IMR-90 (cell line): ENCODE measurements at regions not wholly inside any gene's neighbourhood (a gene's known extent, or its start where the extent isn't known, plus 50 kb on each side); places are given as distances from the start of the nearest gene placed in this dataset.

Source experiments
- ATAC-seq: fragments of 200-7000 bp; cut with Tn5 transposase; 2 replicates; pipeline ENCODE4 v1.9.1; 2020; ENCODE audit warnings: low read depth, mild to moderate bottlenecking, moderate library complexity
- BruUV-seq: library from RNA; stranded (reverse); fragments of 400-500 nt; replicated peaks from 2 replicates; lab custom pipeline; 2021; lab: Mats Ljungman, UMichigan
- CTCF ChIA-PET: fragments of 300-600 bp; formaldehyde crosslinking; extraction: SDS; loops from one replicate; lab custom pipeline; 2021; ENCODE audit warnings: antibody characterized with exemption; lab: Yijun Ruan, JAX
- POLR2A ChIA-PET: fragments of 300-600 bp; sonication (Branson Sonifier 250); formaldehyde crosslinking; loops from one replicate; lab custom pipeline; 2022; ENCODE audit warnings: antibody characterized with exemption; ENCODE audit not compliant: unreplicated experiment; lab: Charles Lee
- DNase-seq: peaks from one replicate; pipeline ENCODE4 v3.0.0; 2013
- H2AFZ ChIP-seq: replicated peaks from 2 replicates; pipeline ENCODE3; 2013; ENCODE audit warnings: low read length, mild to moderate bottlenecking; ENCODE audit not compliant: poor library complexity
- H2AK5ac ChIP-seq: 2 replicates; pipeline ENCODE4 v1.6.1; 2013; ENCODE audit warnings: low read depth, low read length, inconsistent platforms
- H2AK9ac ChIP-seq: replicated peaks from 2 replicates; pipeline ENCODE3; 2013; ENCODE audit warnings: mild to moderate bottlenecking, low read depth, low read length, moderate library complexity; ENCODE audit not compliant: poor library complexity
- H2BK120ac ChIP-seq: 2 replicates; pipeline ENCODE4 v1.6.1; 2013; ENCODE audit warnings: low read depth, low read length, inconsistent platforms
- H2BK15ac ChIP-seq: 3 replicates; pipeline ENCODE4 v1.6.1; 2013; ENCODE audit warnings: low read depth, low read length, inconsistent platforms
- H2BK20ac ChIP-seq: 2 replicates; pipeline ENCODE4 v1.6.1; 2013; ENCODE audit warnings: low read depth, mild to moderate bottlenecking, inconsistent platforms, low read length, moderate library complexity
- H2BK5ac ChIP-seq: 2 replicates; pipeline ENCODE4 v1.6.1; 2013; ENCODE audit warnings: mild to moderate bottlenecking, low read depth, low read length, inconsistent platforms; ENCODE audit not compliant: poor library complexity, severe bottlenecking
- H3K14ac ChIP-seq: replicated peaks from 2 replicates; pipeline ENCODE4 v1.6.1; 2013; ENCODE audit warnings: low read depth, low read length, inconsistent platforms
- H3K18ac ChIP-seq: 2 replicates; pipeline ENCODE4 v1.6.1; 2013; ENCODE audit warnings: low read depth, low read length, control low read depth
- H3K23ac ChIP-seq: 2 replicates; pipeline ENCODE4 v1.6.1; 2013; ENCODE audit warnings: low read depth, low read length, inconsistent platforms
- H3K27ac ChIP-seq: 2 replicates; pipeline ENCODE4 v1.5.1; 2013; ENCODE audit warnings: mild to moderate bottlenecking, control low read depth, low read length; ENCODE audit not compliant: insufficient read depth
- H3K27me3 ChIP-seq: 2 replicates; pipeline ENCODE4 v1.6.1; 2013; ENCODE audit warnings: low read length; ENCODE audit not compliant: control insufficient read depth, insufficient read depth
- H3K36me3 ChIP-seq: 2 replicates; pipeline ENCODE4 v1.6.1; 2013; ENCODE audit warnings: low read length, mixed read lengths; ENCODE audit not compliant: control insufficient read depth, insufficient read depth
- H3K4ac ChIP-seq: 2 replicates; pipeline ENCODE4 v1.6.1; 2013; ENCODE audit warnings: low read depth, low read length, inconsistent platforms
- H3K4me1 ChIP-seq: 2 replicates; pipeline ENCODE4 v1.6.1; 2013; ENCODE audit warnings: low read length, mixed read lengths; ENCODE audit not compliant: control insufficient read depth, insufficient read depth
- H3K4me2 ChIP-seq: 2 replicates; pipeline ENCODE4 v1.6.1; 2013; ENCODE audit warnings: low read depth, mild to moderate bottlenecking, control low read depth, low read length, moderate library complexity
- H3K4me3 ChIP-seq: 2 replicates; pipeline ENCODE4 v1.5.1; 2013; ENCODE audit warnings: low read depth, mild to moderate bottlenecking, control low read depth, low read length, moderate library complexity; ENCODE audit not compliant: insufficient read depth
- H3K56ac ChIP-seq: 2 replicates; pipeline ENCODE4 v1.6.1; 2013; ENCODE audit warnings: low read length, inconsistent platforms; ENCODE audit not compliant: insufficient read depth; ENCODE audit errors: extremely low read depth
- H3K79me1 ChIP-seq, 2 experiments: 2 replicates each; pipeline ENCODE4 v1.6.1; 2013; ENCODE audit warnings: low read length in 2 of 2, inconsistent platforms in 1 of 2, low read depth in 1 of 2
- H3K9ac ChIP-seq: 2 replicates; pipeline ENCODE4 v1.6.1; 2013; ENCODE audit warnings: low read depth, low read length, control low read depth
- H3K9me1 ChIP-seq: 2 replicates; pipeline ENCODE4 v1.6.1; 2013; ENCODE audit warnings: low read length, inconsistent platforms; ENCODE audit not compliant: insufficient read depth
- H3K9me3 ChIP-seq: 2 replicates; pipeline ENCODE4 v1.6.1; 2013; ENCODE audit warnings: low read length; ENCODE audit not compliant: control insufficient read depth, insufficient read depth
- H4K20me1 ChIP-seq: 2 replicates; pipeline ENCODE4 v1.6.1; 2013; ENCODE audit warnings: low read length, inconsistent platforms; ENCODE audit not compliant: insufficient read depth
- H4K5ac ChIP-seq: 2 replicates; pipeline ENCODE4 v1.6.1; 2013; ENCODE audit warnings: mild to moderate bottlenecking, low read depth, low read length, control low read depth
- H4K8ac ChIP-seq, 2 experiments: 2 replicates each; pipeline ENCODE4 v1.6.1; 2013; ENCODE audit warnings: low read depth in 2 of 2, low read length in 2 of 2, control low read depth in 1 of 2, inconsistent platforms in 1 of 2
- H4K91ac ChIP-seq: 2 replicates; pipeline ENCODE4 v1.6.1; 2013; ENCODE audit warnings: low read depth, low read length, inconsistent platforms; ENCODE audit not compliant: insufficient read depth
- BHLHE40 ChIP-seq: fragments of 150-350 bp; IDR thresholded peaks from 2 replicates; pipeline ENCODE4 v1.6.1; 2016; ENCODE audit warnings: mild to moderate bottlenecking, low read depth, low read length
- CEBPB ChIP-seq: IDR thresholded peaks from 2 replicates; pipeline ENCODE4 v1.6.1; 2012; ENCODE audit warnings: low read depth, low read length, improper control_type of control experiment
- CHD1 ChIP-seq: IDR thresholded peaks from 2 replicates; pipeline ENCODE4 v1.6.1; 2012; ENCODE audit warnings: low read depth, low read length, improper control_type of control experiment
- CTCF ChIP-seq: conservative IDR thresholded peaks from 2 replicates; pipeline ENCODE4 v1.5.1; 2012; ENCODE audit warnings: mild to moderate bottlenecking, low read depth, low read length, improper control_type of control experiment
- FOS ChIP-seq: fragments of 150-350 bp; IDR thresholded peaks from 2 replicates; pipeline ENCODE4 v1.6.1; 2016; ENCODE audit warnings: low read depth, low read length
- MAFK ChIP-seq: IDR thresholded peaks from 2 replicates; pipeline ENCODE4 v1.6.1; 2012; ENCODE audit warnings: low read depth, low read length, improper control_type of control experiment
- MAZ ChIP-seq: IDR thresholded peaks from 2 replicates; pipeline ENCODE4 v1.6.1; 2012; ENCODE audit warnings: low read depth, mild to moderate bottlenecking, low read length, improper control_type of control experiment, moderate library complexity, borderline replicate concordance
- MXI1 ChIP-seq: IDR thresholded peaks from 2 replicates; pipeline ENCODE4 v1.6.1; 2012; ENCODE audit warnings: low read depth, mild to moderate bottlenecking, low read length, moderate library complexity, borderline replicate concordance
- NFE2L2 ChIP-seq: fragments of 150-350 bp; IDR thresholded peaks from 2 replicates; pipeline ENCODE4 v1.6.1; 2016; ENCODE audit warnings: low read depth, mild to moderate bottlenecking, low read length
- POLR2A ChIP-seq: IDR thresholded peaks from 2 replicates; pipeline ENCODE4 v1.6.1; 2012; ENCODE audit warnings: mild to moderate bottlenecking, low read depth, low read length
- RAD21 ChIP-seq: IDR thresholded peaks from 2 replicates; pipeline ENCODE4 v1.6.1; 2012; ENCODE audit warnings: low read length, improper control_type of control experiment
- RCOR1 ChIP-seq: IDR thresholded peaks from 2 replicates; pipeline ENCODE4 v1.6.1; 2012; ENCODE audit warnings: mild to moderate bottlenecking, low read length, improper control_type of control experiment; ENCODE audit not compliant: insufficient replicate concordance
- RFX5 ChIP-seq: IDR thresholded peaks from 2 replicates; pipeline ENCODE4 v1.8.0; 2012; ENCODE audit warnings: low read depth, mild to moderate bottlenecking, low read length, moderate library complexity
- SMC3 ChIP-seq: fragments of 150-350 bp; IDR thresholded peaks from 2 replicates; pipeline ENCODE4 v1.6.1; 2016; ENCODE audit warnings: low read depth, mild to moderate bottlenecking, antibody characterized with exemption, low read length, moderate library complexity
- USF2 ChIP-seq: fragments of 150-350 bp; IDR thresholded peaks from 2 replicates; pipeline ENCODE4 v1.6.1; 2017; ENCODE audit warnings: mild to moderate bottlenecking, antibody characterized with exemption, low read length, low read depth
- WGBS, 2 experiments: methylation state at CpG; one replicate each; pipeline versions ENCODE4 v1.1.5 to v1.1.7; 2013; ENCODE audit warnings: missing lambda C conversion rate in 2 of 2; ENCODE audit not compliant: insufficient read length in 1 of 2; ENCODE audit errors: extremely low coverage in 2 of 2; 5-methylcytosine and 5-hydroxymethylcytosine counted together
- dilution Hi-C: fragments of 300-500 bp; cut with HindIII; formaldehyde crosslinking; loops from one replicate; pipeline ENCODE4 v1.14.3; 2018; ENCODE audit warnings: low sequenced_read_pairs; ENCODE audit not compliant: unreplicated experiment
- in situ Hi-C: fragments of 300-500 bp; cut with MboI; formaldehyde crosslinking; loops from 3 replicates; pipeline ENCODE4 v1.14.3; 2019; ENCODE audit warnings: low sequenced_read_pairs, inconsistent platforms, mixed read lengths
- intact Hi-C: fragments of 100-400 bp; cut with micrococcal nuclease; formaldehyde crosslinking; loops from 2 replicates; pipeline ENCODE4 v1.10.0; 2022
- TF ChIP-seq, protein P1 (sequence below): fragments of 150-350 bp; IDR thresholded peaks from 2 replicates; pipeline ENCODE4 v1.6.1; 2016; ENCODE audit warnings: low read depth, mild to moderate bottlenecking, low read length, moderate library complexity, borderline replicate concordance

GRCh38 chr2:201968050-201968449, 65.6 kb upstream of the FZD7 start:
- intact Hi-C loops (no loop called here), dilution Hi-C loops (no loop called here), in situ Hi-C loops (no loop called here)
- no peaks in the 10 kb centered on the region for H3K27me3 ChIP-seq
- no peak overlapping the region for H3K27ac ChIP-seq
- H2AFZ ChIP-seq = no peak overlapping the region
- no peak overlapping the region for H3K18ac ChIP-seq
- H3K4me2 ChIP-seq = no peak overlapping the region
- no peak overlapping the region for H4K91ac ChIP-seq
- no peak overlapping the region for H2BK5ac ChIP-seq
- no peak overlapping the region for H2BK120ac ChIP-seq
- no peak overlapping the region for H3K56ac ChIP-seq
- ATAC-seq (no peak), DNase-seq (no peak)
- H3K4ac ChIP-seq = no peak overlapping the region
- WGBS, 2 experiments = 80% methylated on average over 2 of the region's 6 CpGs; no CpG with 5 or more reads in 1 of the 2 experiments
- H3K4me1 ChIP-seq = peaks cover 14% of the 10 kb centered on the region
- TF ChIP-seq USF2 = no peak
- no peak for TF ChIP-seq MXI1
- TF ChIP-seq, protein P1, sequence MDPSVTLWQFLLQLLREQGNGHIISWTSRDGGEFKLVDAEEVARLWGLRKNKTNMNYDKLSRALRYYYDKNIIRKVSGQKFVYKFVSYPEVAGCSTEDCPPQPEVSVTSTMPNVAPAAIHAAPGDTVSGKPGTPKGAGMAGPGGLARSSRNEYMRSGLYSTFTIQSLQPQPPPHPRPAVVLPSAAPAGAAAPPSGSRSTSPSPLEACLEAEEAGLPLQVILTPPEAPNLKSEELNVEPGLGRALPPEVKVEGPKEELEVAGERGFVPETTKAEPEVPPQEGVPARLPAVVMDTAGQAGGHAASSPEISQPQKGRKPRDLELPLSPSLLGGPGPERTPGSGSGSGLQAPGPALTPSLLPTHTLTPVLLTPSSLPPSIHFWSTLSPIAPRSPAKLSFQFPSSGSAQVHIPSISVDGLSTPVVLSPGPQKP = no peak
- TF ChIP-seq MAZ = no peak
- no peak for TF ChIP-seq CHD1
- no peak for TF ChIP-seq RAD21
- TF ChIP-seq POLR2A = no peak
- no peak for TF ChIP-seq CEBPB
- TF ChIP-seq FOS = no peak
- no peak for TF ChIP-seq BHLHE40
- TF ChIP-seq RFX5 = no peak
- TF ChIP-seq NFE2L2 = no peak
- TF ChIP-seq RCOR1 = no peak
- no peak for TF ChIP-seq CTCF
- no peak for TF ChIP-seq SMC3
- no peak for TF ChIP-seq MAFK
- H2BK15ac ChIP-seq = no peak overlapping the region
- H4K8ac ChIP-seq = no peak overlapping the region
- H3K14ac ChIP-seq = no peak overlapping the region
- H4K5ac ChIP-seq = no peak overlapping the region
- no peak overlapping the region; the same call in 1 of the 2 replicates for H2BK20ac ChIP-seq
- H2AK5ac ChIP-seq = no peak overlapping the region
- H4K20me1 ChIP-seq = no peaks in the 10 kb centered on the region
- ChIA-PET CTCF (no interaction called here), POLR2A (no interaction called here)
- BruUV-seq = no TSS peak
- H3K23ac ChIP-seq = no peak overlapping the region
- H3K9ac ChIP-seq = no peak overlapping the region
- no peak overlapping the region for H2AK9ac ChIP-seq
- no peaks in the 10 kb centered on the region for H3K36me3 ChIP-seq
- H3K9me3 ChIP-seq = no peaks in the 10 kb centered on the region
- no peaks in the 10 kb centered on the region for H3K79me1 ChIP-seq
- H3K4me3 ChIP-seq = no peak overlapping the region
- peaks cover 7% of the 10 kb centered on the region; the same call in 1 of the 2 replicates for H3K9me1 ChIP-seq
